GM19467 (cell line): ENCODE measurements at regions not wholly inside any gene's neighbourhood (a gene's known extent, or its start where the extent isn't known, plus 50 kb on each side); places are given as distances from the start of the nearest gene placed in this dataset.

Experiments used
- ATAC-seq: cut with Tn5 transposase; IDR thresholded peaks from one replicate; pipeline ENCODE4 v1.9.1; 2021; ENCODE audit warnings: mild to moderate bottlenecking, moderate library complexity; ENCODE audit not compliant: unreplicated experiment

DNA sequence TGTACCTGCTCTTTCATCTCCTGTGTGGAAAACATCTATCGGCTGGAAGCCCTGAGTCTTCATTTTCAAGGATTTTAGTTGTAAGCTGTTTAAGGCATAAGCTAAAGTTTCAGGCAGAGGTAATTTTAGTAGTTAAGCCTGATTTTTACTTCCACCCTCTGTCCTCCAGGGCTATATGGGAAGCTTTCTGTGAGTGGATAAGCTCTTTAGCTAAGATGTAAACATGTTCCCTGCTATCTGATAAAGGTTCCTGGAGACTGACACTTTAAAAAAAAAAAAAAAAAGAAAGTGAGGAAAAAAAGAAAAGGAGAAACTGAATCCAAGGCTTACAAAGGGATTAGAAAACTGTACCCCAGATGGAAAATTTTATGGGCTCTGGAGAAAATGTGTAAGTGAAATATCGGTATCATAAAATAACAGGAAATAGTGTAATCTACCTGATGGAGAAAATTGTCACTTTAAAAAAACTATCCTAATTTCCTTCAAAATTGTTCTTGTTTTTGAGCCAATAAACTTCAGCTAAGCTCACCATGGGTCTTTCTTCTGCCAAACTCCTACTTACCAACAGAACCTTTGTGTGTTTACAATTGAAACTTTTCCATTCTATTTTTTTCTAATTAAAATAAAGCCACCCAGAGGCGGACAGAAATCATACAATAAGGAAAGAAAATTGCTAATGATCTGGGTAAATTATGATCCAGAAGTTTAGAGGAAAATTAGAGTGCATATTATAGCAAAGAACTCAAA is 180.5 kb downstream of the TGFB2 start:
- ATAC-seq: no peak

DNA sequence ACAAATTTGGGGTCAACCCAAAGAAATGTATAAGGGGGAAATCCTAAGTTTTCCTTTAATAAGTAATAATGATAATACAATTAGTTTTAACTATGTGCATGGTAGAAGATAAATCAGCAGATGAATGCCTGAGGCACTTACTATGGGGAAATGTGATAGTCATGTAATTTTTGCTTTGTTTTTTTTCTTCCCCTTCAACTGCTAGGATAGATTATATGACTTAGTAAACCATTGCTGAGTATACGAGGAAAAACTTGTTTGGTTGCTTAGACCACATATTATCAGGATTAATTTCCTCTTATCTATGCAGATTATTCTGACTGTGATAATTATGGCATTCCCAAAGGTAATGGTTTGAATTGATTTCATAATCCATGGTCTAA is 181.1 kb downstream of the TGFB2 start:
- no peak for ATAC-seq

- ATAC-seq: no peak
Measured at GRCh38 chr1:218527737-218528136, 182.6 kb downstream of the TGFB2 start.

DNA sequence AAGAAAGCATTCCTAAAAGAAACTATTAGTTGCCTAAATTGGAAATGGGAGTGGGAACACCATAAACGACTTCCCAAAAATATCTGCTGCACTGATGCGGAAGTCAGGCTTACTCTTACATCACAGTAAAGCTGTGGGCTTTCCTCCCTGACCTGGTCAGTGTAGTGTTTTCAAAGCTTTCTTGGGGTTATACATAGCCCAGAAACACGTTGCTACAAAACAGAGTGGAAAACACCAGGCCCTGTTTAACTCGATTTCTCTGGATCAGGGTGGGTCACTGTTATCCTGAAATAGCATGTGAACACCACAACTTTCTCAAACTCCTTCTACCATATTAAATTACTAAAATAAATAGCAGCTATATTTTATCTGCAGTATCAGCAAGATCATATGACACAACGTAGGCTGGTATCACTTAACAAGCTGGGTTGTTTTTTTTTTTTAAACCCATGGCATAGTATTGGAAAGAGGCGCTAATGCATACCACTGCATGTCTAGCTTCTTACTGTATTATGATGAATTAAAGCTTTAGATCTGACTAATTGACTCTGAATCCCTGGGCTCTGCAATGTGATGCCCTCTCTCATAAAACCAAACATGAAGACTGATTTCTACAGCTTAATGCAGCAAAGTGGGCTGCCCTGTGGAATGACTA is 184.6 kb downstream of the TGFB2 start:
- ATAC-seq: no peak

DNA sequence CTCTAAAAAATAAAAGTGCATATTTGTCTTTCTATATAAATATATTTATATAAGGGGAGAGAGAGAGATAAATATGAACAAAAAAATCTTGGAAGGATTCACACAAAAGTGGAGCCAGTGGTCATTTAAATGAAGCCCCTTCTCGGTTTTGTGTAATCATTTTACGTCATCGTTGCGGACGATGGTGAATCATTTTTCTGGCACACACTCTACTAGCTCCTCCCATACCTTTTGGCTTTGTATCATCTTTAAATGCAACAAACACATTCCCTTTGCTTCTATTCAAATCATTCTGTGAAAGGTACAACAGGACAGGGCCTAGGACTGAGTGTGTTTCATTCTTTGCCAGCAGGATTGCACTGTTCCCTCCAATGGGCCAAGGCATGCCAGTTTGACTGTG is 186.8 kb downstream of the TGFB2 start:
- no peak for ATAC-seq

- no peak for ATAC-seq
Measured at GRCh38 chr1:218536296-218536986, 191.3 kb downstream of the TGFB2 start.

- no peak for ATAC-seq
Measured at GRCh38 chr1:218537122-218537913, 192.2 kb downstream of the TGFB2 start.

- no peak for ATAC-seq
Measured at GRCh38 chr1:218538341-218538740, 193.2 kb downstream of the TGFB2 start.

GRCh38 chr1:218546314-218546713 is 201.2 kb downstream of the TGFB2 start:
- ATAC-seq: no peak

- no peak for ATAC-seq
Measured at GRCh38 chr1:218547957-218548730, 203.0 kb downstream of the TGFB2 start.

DNA sequence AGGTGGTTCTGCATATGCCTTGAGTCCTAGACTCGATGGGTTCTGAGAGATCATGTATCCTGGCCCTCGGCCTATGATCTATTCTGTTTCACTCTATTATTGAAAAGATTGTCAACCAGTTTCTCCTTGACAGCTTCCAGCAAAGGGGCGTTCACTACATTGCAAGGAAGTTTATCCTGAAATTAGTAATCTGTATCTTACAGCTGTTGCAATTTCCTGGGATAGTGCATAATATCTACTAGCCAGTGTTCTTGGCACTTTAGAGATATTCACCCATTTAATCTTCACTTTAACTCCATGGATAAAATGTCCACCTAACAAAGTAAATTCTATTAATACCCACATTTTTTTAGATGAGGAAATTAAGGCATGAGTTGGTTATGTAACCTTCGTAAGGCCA is 203.6 kb downstream of the TGFB2 start:
- ATAC-seq: no peak

- no peak for ATAC-seq
Measured at GRCh38 chr1:218553197-218553596, 208.1 kb downstream of the TGFB2 start.

DNA sequence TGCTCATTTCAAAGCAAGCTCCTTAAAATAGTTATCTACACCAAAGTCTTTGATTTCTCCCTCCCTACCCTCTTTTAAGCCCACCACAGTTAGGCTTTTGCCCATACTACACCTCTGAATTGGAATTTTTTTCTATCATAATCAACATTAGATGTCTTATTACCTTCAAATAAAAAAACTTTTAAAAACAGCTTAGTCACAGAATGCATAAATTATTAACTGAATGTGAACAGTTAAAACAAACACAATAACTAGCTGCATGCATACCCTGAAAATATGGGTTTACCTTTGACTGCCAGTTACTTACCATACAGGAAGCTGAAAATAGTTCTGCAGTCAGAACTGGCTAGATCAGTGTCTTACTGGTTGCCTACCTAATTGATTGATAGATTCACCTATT is 210.9 kb downstream of the TGFB2 start:
- no peak for ATAC-seq

DNA sequence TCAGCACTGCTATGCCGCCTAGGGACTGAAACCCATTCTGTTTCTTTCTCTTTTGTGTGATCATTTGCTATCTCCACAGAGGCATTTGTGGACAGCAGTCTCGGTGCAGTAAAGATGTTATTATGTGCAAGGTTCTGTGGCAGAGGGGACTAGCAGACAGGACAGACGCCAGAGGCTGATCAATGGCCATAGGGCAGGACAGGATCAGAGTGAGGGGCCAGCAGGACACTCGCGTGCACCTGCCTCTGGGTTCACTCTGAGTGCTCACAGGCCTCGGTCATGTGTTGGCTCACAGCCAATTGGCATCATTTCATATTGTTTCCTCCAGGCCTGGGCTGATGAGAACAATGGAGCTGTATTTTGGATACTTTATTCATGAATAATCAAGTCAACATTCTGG is 212.6 kb downstream of the TGFB2 start:
- no peak for ATAC-seq

DNA sequence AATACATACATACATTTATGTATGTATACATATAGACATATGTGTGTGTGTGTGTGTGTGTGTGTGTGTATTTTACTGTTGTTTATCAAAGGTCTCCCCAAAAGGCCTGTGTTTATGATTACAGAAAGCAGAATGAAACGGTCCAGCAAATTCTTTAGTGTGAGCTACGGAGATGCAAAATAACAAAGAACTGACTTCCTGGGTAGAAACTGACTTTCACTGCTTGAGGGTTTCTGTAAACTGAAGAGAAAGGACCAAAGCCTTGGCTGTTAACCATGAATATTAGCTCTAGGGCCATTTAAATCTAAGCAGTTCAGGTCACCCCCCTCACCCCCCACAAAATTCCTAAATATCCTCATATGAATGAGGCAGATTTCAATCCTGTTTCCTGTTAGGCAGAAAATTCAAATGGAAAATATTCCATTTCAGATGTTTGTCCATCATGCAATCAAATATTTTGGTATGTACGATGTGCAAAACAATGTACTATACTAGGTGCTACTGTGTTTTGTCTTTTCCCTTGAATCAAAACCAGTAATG is 213.2 kb downstream of the TGFB2 start:
- ATAC-seq: no peak

DNA sequence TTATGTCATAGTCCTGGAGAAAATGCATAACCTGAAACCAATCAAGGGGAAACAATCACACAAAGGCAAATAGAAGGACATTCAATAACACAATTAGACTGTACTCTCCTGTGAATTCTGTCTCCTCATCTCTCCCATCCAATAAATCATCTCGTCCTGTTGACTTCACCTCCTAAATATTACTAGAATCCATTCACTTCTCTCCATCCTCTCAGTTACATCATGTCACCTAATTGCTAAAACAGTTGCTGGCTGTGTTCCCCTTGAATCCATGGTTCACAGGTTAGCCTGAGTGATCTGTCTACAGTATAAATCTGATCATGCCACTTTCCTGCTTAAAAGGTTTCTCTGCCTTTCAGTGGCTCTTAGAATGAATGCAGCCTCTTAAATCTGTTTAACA is 220.2 kb downstream of the TGFB2 start:
- ATAC-seq: no peak

DNA sequence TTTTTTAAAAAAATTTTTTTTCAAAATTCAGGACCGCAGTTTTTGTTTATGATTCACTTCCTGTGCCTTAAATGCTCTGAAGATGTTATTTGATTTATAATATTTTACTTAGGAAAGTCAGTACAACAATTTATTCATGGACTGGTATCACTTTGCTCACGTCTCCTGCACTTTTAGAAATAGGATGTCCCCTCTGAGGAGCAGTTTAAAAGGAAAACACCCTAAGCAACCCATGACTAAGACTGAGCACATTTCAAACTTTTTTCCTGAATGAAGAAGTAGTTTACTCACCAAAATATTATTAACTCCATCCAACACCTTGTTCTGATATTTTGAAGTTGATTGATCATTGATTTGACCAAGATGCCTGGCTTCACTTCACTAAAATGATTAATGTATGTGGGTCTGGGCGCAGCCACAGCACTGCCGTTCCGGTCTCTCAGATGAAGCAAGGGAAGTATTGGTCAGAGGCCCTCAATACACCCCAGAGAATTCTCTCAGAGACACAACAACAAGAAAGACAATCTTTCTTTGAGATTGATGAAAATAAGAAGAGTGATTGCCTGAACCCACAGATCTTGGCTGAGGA is 223.9 kb downstream of the TGFB2 start:
- no peak for ATAC-seq

DNA sequence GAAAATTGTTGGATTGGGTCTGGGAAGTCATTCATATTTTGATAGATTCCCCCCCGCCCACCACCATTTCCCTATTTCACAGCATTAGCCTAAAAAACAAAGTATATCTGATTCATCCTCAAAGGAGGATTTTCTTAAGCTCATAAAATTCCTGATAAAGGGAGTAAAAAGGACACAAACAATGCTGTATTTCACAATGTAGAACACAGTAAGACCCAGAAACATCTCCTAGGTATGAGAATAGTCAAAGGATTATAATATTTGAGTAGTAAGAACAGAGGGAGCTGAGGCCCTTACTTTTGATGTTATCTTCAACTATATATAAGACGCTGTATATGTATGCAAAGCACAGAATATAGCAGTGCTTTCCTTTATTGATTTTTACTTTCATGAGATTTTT is 225.3 kb downstream of the TGFB2 start:
- ATAC-seq: no peak

GRCh38 chr1:218571491-218571890 is 226.4 kb downstream of the TGFB2 start:
- no peak for ATAC-seq

GRCh38 chr1:218572050-218572449 is 226.9 kb downstream of the TGFB2 start:
- ATAC-seq: no peak
